ENCODE measurements at regions not wholly inside any gene's neighbourhood (a gene's known extent, or its start where the extent isn't known, plus 50 kb on each side); places are given as distances from the start of the nearest gene placed in this dataset.

DNA sequence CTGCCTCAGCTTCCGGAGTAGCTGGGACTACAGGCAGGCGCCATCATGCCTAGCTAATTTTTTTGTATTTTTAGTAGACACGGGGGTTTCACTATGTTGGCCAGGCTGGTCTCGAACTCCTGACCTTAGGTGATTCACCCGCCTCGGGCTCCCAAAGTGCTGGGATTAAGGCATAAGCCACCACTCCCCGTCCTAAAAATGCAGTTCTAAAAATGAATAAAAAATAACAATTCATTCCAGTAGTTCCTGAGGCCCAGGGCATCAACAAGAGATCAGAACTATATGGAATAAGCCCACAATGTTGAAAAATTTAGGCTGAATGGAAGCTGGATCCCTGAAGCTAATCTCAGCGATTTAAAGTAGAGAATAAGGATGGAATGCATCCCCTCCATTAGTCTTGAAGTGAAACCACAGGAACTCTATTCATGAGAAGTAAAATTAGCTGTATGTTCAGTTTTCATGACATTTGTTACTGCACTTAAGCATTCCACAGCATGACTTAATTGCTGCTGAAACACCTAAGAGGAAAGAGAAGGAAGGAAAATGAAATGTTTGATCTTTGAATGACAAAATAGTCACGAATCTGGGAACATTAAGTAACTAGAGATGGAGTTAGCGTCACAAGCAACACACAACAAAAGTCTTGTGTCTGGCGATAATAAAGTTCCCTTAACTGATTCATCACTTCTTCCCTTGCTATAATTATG, 80.4 kb upstream of the RIPOR2 start:
- no peak for DNase-seq (ENCODE audit: extremely low spot score, unreplicated experiment)

DNA sequence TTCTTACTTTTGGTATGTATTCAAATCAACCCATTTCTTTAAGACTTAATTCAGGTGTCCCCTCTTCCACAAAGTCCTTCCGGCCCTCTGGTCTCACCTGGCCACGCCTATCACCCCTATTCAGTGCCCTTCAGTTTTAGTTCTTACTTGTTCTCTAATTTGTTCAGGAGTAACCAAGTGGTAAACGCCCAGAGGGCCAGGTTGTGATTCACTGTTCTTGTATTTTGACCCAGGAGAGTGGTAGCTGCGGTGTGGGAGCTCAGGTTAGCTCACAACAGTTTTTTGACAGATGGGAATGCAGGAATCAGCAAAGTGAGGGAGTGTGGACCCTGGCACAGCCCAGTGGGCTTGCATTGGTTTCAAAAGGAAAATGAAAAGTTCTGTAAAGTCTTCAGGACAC, 81.7 kb upstream of the RIPOR2 start:
- no peaks in the 10 kb centered on the region for H3K36me3 Mint-ChIP-seq (ENCODE audit: unreplicated experiment)
- no peak overlapping the region for H3K27ac Mint-ChIP-seq (ENCODE audit: unreplicated experiment)
- H3K9me3 Mint-ChIP-seq (ENCODE audit: unreplicated experiment): peaks cover 4% of the 10 kb centered on the region
- DNase-seq (ENCODE audit: extremely low spot score, unreplicated experiment): no peak
- no peaks in the 10 kb centered on the region for H3K27me3 Mint-ChIP-seq (ENCODE audit: unreplicated experiment)
- no peak overlapping the region for H3K4me3 Mint-ChIP-seq (ENCODE audit: unreplicated experiment)
- TF ChIP-seq, protein P1, sequence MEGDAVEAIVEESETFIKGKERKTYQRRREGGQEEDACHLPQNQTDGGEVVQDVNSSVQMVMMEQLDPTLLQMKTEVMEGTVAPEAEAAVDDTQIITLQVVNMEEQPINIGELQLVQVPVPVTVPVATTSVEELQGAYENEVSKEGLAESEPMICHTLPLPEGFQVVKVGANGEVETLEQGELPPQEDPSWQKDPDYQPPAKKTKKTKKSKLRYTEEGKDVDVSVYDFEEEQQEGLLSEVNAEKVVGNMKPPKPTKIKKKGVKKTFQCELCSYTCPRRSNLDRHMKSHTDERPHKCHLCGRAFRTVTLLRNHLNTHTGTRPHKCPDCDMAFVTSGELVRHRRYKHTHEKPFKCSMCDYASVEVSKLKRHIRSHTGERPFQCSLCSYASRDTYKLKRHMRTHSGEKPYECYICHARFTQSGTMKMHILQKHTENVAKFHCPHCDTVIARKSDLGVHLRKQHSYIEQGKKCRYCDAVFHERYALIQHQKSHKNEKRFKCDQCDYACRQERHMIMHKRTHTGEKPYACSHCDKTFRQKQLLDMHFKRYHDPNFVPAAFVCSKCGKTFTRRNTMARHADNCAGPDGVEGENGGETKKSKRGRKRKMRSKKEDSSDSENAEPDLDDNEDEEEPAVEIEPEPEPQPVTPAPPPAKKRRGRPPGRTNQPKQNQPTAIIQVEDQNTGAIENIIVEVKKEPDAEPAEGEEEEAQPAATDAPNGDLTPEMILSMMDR (IDR thresholded peaks at IDR 0.05): no peak
- peaks cover 43% of the 10 kb centered on the region for H3K4me1 Mint-ChIP-seq (ENCODE audit: unreplicated experiment)

More for the DNA sequence above, 80.4 kb upstream of the RIPOR2 start:
- peaks cover 56% of the 10 kb centered on the region for H3K4me1 Mint-ChIP-seq (ENCODE audit: unreplicated experiment)
- no peaks in the 10 kb centered on the region for H3K27me3 Mint-ChIP-seq (ENCODE audit: unreplicated experiment)
- no peaks in the 10 kb centered on the region for H3K36me3 Mint-ChIP-seq (ENCODE audit: unreplicated experiment)
- no peak overlapping the region for H3K4me3 Mint-ChIP-seq (ENCODE audit: unreplicated experiment)
- peaks cover 3% of the 10 kb centered on the region for H3K9me3 Mint-ChIP-seq (ENCODE audit: unreplicated experiment)
- H3K27ac Mint-ChIP-seq (ENCODE audit: unreplicated experiment): peak overlapping the region; percentile 70
- TF ChIP-seq, protein P1 (IDR thresholded peaks at IDR 0.05): no peak

DNA sequence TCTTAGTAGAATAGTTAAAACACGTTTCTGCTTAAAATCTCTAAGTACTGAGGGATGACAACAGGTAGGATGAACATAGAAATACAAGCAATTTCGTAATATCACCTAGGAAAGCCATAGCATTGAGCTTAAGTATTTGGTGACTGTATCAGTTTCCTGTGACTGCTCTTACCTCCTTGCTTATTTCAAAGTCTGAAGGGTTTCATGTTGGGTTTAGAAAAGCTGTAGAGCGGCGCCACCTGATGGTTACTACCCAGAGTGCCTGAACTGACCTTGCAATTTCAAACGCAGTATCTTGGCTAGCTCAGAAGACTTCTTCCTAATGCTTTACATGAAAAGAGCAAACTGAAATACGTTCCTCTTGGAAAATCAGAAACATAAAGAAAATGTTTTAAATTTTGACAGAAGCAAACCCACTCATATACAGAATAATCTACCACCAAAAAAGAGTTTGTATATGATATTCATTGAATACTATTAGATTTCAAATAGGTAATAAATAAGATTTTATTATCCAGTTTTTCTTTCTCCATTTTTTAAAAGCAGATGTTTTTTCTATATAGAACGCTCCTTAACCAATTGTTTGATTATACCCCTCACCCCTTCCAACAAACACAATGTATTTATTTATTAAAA, 82.3 kb upstream of the RIPOR2 start:
- H3K4me3 Mint-ChIP-seq (ENCODE audit: unreplicated experiment): no peak overlapping the region
- no peak overlapping the region for H3K27ac Mint-ChIP-seq (ENCODE audit: unreplicated experiment)
- peaks cover 38% of the 10 kb centered on the region for H3K4me1 Mint-ChIP-seq (ENCODE audit: unreplicated experiment)
- TF ChIP-seq, protein P1 (IDR thresholded peaks at IDR 0.05): peak; percentile 57
- DNase-seq (ENCODE audit: extremely low spot score, unreplicated experiment): no peak
- peaks cover 4% of the 10 kb centered on the region for H3K9me3 Mint-ChIP-seq (ENCODE audit: unreplicated experiment)
- H3K36me3 Mint-ChIP-seq (ENCODE audit: unreplicated experiment): no peaks in the 10 kb centered on the region
- H3K27me3 Mint-ChIP-seq (ENCODE audit: unreplicated experiment): no peaks in the 10 kb centered on the region

DNA sequence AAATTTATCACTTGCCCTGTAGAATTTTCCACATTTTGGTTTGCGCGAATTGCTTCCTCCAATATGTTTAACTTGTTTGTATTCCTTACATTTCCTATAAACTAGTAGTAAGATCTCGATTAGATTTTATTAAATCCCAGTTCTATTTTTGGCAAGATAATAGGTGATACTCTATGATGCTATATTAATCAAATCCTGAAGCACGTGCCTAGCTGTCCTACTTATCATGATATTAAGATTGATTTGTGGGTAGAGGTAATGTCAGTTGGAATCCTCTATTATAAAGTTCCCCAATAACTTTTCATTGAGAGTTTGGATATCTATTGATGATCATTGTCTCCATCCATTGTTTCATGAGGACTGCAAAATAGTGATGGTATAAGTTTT, 82.8 kb upstream of the RIPOR2 start:
- H3K4me3 Mint-ChIP-seq (ENCODE audit: unreplicated experiment): no peak overlapping the region
- H3K27me3 Mint-ChIP-seq (ENCODE audit: unreplicated experiment): no peaks in the 10 kb centered on the region
- TF ChIP-seq, protein P1 (IDR thresholded peaks at IDR 0.05): no peak
- peaks cover 33% of the 10 kb centered on the region for H3K4me1 Mint-ChIP-seq (ENCODE audit: unreplicated experiment)
- H3K27ac Mint-ChIP-seq (ENCODE audit: unreplicated experiment): no peak overlapping the region
- no peaks in the 10 kb centered on the region for H3K36me3 Mint-ChIP-seq (ENCODE audit: unreplicated experiment)
- H3K9me3 Mint-ChIP-seq (ENCODE audit: unreplicated experiment): peaks cover 4% of the 10 kb centered on the region
- no peak for DNase-seq (ENCODE audit: extremely low spot score, unreplicated experiment)

DNA sequence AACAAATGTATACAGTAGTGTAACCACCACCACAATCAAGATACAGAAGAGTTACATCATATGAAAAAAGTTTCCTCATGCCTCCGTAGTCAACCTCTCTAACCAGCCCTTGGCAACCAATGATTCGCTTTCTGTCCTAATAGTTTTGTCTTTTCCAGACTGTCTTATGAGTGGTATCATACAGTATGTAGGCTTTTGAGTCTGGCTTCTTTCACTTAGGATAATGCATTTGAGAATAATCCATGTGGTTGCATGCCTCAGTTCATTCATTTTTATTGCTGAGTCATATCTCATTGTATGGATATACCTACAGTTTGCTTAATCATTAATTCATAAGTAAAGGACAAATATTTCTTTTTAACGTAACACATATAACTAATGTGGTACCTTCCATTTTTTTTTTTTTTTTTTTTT, 86.4 kb upstream of the RIPOR2 start:
- Mint-ChIP-seq H3K4me3 (ENCODE audit: unreplicated experiment) (no peak overlapping the region), H3K27ac (ENCODE audit: unreplicated experiment) (no peak overlapping the region), H3K4me1 (ENCODE audit: unreplicated experiment) (peaks cover 12% of the 10 kb centered on the region), H3K9me3 (ENCODE audit: unreplicated experiment) (peaks cover 4% of the 10 kb centered on the region), H3K27me3 (ENCODE audit: unreplicated experiment) (no peaks in the 10 kb centered on the region), H3K36me3 (ENCODE audit: unreplicated experiment) (no peaks in the 10 kb centered on the region)
- TF ChIP-seq, protein P1 (IDR thresholded peaks at IDR 0.05): no peak
- no peak for DNase-seq (ENCODE audit: extremely low spot score, unreplicated experiment)

Data from osteocyte (in vitro differentiated cells).